Right cardiac atrium (tissue), 5 donors: ENCODE measurements at regions not wholly inside any gene's neighbourhood (a gene's known extent, or its start where the extent isn't known, plus 50 kb on each side); places are given as distances from the start of the nearest gene placed in this dataset.
"Not testable (repeated sequence)": the region's sequence is repeated elsewhere in the genome, so short reads cannot be mapped to it uniquely, and the experiment has no call there.

ENCODE experiments used
- ATAC-seq, 2 donors: fragments of 200-7000 bp; cut with Tn5 transposase; one replicate each; pipeline versions ENCODE4 v1.8.0 to v1.9.1; 2020; ENCODE audit warnings: moderate library complexity in 2 of 2, mild to moderate bottlenecking in 1 of 2
- DNase-seq, 3 donors: peaks; one replicate each; pipeline ENCODE4 v3.0.0-alpha.2; 2020
- H3K27ac ChIP-seq: one replicate; pipeline ENCODE4 v1.5.1; 2013; ENCODE audit warnings: mild to moderate bottlenecking, low read length, control low read depth, moderate library complexity
- H3K27me3 ChIP-seq: one replicate; pipeline ENCODE4 v1.6.1; 2013; ENCODE audit not compliant: control insufficient read depth, insufficient read depth
- H3K4me1 ChIP-seq: one replicate; pipeline ENCODE4 v1.6.1; 2013; ENCODE audit warnings: low read length; ENCODE audit not compliant: control insufficient read depth, insufficient read depth
- H3K4me3 ChIP-seq: one replicate; pipeline ENCODE4 v1.5.1; 2013; ENCODE audit warnings: low read length, control low read depth
- H3K9me3 ChIP-seq: one replicate; pipeline ENCODE4 v1.6.1; 2013; ENCODE audit warnings: low read length; ENCODE audit not compliant: control insufficient read depth
- WGBS: extraction: QIAGEN DNeasy Blood & Tissue Kit; methylation state at CpG from one replicate; pipeline ENCODE4 v1.1.7; 2013; 5-methylcytosine and 5-hydroxymethylcytosine counted together
- intact Hi-C, 4 donors: fragments of 100-400 bp; cut with DNase I; formaldehyde crosslinking; loops; one replicate each; pipeline versions ENCODE4 v1.11.0 to v1.14.0; 2022 to 2023
- donor health status: healthy with polysubstance abuse.
- donor health status: DM: no; HTN: yes; CAD: no.
- donor health status: DM: no; HTN: no; CAD: no.
- donor health status: DM: no; HTN: yes; CAD: no; lungs with severe emphysema.
- donor health status: DM: yes; HTN: yes; CAD: no.

DNA sequence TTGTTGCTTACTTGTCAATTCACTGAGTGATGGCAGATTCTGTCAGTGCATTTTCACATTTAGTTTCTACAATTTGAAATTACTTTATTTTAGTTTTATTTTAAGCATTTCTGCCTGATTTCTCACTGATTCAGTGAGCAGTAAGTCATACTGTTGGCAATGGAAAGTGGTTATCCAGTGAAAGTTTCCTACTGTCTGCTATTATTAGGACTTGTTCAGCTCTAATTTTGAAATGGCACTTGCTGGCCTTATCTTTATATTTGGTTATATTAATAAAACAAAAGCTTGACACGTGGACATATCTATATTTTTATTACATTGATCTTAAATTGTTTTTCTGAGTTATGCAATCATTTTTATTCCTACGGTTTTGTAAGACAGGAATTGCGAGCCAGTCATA lies 871.8 kb upstream of the SLC35B3 start:
- ATAC-seq (no peak), DNase-seq (no peak)
- Histone ChIP-seq H3K4me1 (no peaks in the 10 kb centered on the region), H3K4me3 (no peak overlapping the region), H3K9me3 (no peaks in the 10 kb centered on the region), H3K27me3 (no peaks in the 10 kb centered on the region), H3K27ac (no peak overlapping the region)
- 63% methylated on average over 3 of the region's 3 CpGs for WGBS
- intact Hi-C loops = no loop called here

- no peaks in the 10 kb centered on the region for H3K27me3 ChIP-seq
- DNase-seq (no peak), ATAC-seq (no peak)
- H3K4me3 ChIP-seq = no peak overlapping the region
- H3K27ac ChIP-seq = no peak overlapping the region
- no peaks in the 10 kb centered on the region for H3K4me1 ChIP-seq
- no peaks in the 10 kb centered on the region for H3K9me3 ChIP-seq
- WGBS = 54% methylated on average over 4 of the region's 4 CpGs
- intact Hi-C loops = no loop called here
Observed at GRCh38 chr6:9295644-9296043, 860.3 kb upstream of the SLC35B3 start.

- Histone ChIP-seq H3K4me3 (no peak overlapping the region), H3K27ac (no peak overlapping the region), H3K27me3 (no peaks in the 10 kb centered on the region), H3K9me3 (no peaks in the 10 kb centered on the region), H3K4me1 (no peaks in the 10 kb centered on the region)
- ATAC-seq (no peak), DNase-seq (no peak)
- 43% methylated on average over 3 of the region's 3 CpGs for WGBS
- intact Hi-C loops = no loop called here
Observed at GRCh38 chr6:9292975-9293374, 857.6 kb upstream of the SLC35B3 start.

DNA sequence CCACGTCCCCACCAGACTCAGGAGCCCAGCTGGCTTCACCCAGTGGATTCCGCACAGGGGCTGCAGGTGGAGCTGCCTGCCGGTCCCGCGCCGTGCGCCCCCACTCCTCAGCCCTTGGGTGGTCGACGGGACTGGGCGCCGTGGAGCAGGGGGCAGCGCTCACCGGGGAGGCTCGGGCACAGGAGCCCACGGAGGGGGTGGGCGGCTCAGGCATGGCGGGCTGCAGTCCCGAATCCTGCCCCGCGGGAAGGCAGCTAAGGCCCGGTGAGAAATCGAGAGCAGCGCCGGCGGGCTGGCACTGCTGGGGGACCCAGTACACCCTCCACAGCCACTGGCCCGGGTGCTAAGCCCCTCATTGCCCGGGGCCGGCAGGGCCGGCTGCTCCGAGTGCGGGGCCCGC lies 855.0 kb upstream of the SLC35B3 start:
- peak in 2 of 3 donors; percentile 31 to 34 for DNase-seq
- H3K4me1 ChIP-seq, intact Hi-C loops, H3K4me3 ChIP-seq, ATAC-seq, H3K9me3 ChIP-seq, H3K27me3 ChIP-seq, H3K27ac ChIP-seq: not testable (repeated sequence)
- 95% methylated on average over 32 of the region's 32 CpGs for WGBS

GRCh38 chr6:9272671-9273070 lies 837.3 kb upstream of the SLC35B3 start:
- Histone ChIP-seq H3K27me3 (no peaks in the 10 kb centered on the region), H3K9me3 (no peaks in the 10 kb centered on the region), H3K4me1 (no peaks in the 10 kb centered on the region), H3K27ac (no peak overlapping the region), H3K4me3 (no peak overlapping the region)
- ATAC-seq (no peak), DNase-seq (no peak)
- intact Hi-C loops = no loop called here

- intact Hi-C loops = no loop called here
- 84% methylated on average over 1 of the region's 1 CpG for WGBS
- no peak for DNase-seq
- H3K9me3 ChIP-seq = no peaks in the 10 kb centered on the region
- no peak overlapping the region for H3K4me3 ChIP-seq
- no peak overlapping the region for H3K27ac ChIP-seq
- H3K27me3 ChIP-seq = no peaks in the 10 kb centered on the region
- ATAC-seq = no peak
- H3K4me1 ChIP-seq = no peaks in the 10 kb centered on the region
Observed at GRCh38 chr6:9266741-9267140, 831.4 kb upstream of the SLC35B3 start.

GRCh38 chr6:9257215-9257614 lies 821.9 kb upstream of the SLC35B3 start:
- H3K4me1 ChIP-seq = no peaks in the 10 kb centered on the region
- DNase-seq (no peak), ATAC-seq (no peak)
- intact Hi-C loops = no loop called here
- H3K27ac ChIP-seq = no peak overlapping the region
- peaks cover 3% of the 10 kb centered on the region for H3K9me3 ChIP-seq
- no peaks in the 10 kb centered on the region for H3K27me3 ChIP-seq
- 53% methylated on average over 2 of the region's 2 CpGs for WGBS
- H3K4me3 ChIP-seq = no peak overlapping the region

GRCh38 chr6:9254251-9254650 lies 818.9 kb upstream of the SLC35B3 start:
- intact Hi-C loops = no loop called here
- Histone ChIP-seq H3K27ac (no peak overlapping the region), H3K4me3 (no peak overlapping the region), H3K27me3 (no peaks in the 10 kb centered on the region), H3K4me1 (no peaks in the 10 kb centered on the region), H3K9me3 (no peaks in the 10 kb centered on the region)
- ATAC-seq = no peak
- WGBS = 82% methylated on average over 9 of the region's 9 CpGs
- no peak for DNase-seq

DNA sequence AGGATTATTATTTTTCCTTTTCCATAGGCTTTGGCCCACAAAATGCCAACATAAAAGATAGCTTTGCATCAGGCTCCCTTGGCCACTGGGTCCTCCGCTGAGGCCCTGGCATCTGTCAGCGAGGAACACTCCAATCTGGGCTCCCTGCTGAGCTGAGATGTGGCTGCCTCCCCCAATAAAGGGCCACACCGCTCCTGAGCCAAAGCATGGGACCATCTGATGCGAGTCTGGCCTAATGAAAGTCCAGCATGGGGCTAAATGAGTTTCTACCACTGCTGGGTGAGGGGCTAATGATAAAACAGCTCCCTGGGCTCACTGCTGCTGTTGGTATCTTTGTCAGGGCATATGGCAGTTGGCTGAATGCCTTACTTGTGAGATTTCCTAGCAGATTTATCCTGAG lies 817.5 kb upstream of the SLC35B3 start:
- 46% methylated on average over 4 of the region's 4 CpGs for WGBS
- ATAC-seq (no peak), DNase-seq (no peak)
- Histone ChIP-seq H3K27ac (no peak overlapping the region), H3K9me3 (no peaks in the 10 kb centered on the region), H3K4me1 (no peaks in the 10 kb centered on the region), H3K4me3 (no peak overlapping the region), H3K27me3 (no peaks in the 10 kb centered on the region)
- intact Hi-C loops = no loop called here

DNA sequence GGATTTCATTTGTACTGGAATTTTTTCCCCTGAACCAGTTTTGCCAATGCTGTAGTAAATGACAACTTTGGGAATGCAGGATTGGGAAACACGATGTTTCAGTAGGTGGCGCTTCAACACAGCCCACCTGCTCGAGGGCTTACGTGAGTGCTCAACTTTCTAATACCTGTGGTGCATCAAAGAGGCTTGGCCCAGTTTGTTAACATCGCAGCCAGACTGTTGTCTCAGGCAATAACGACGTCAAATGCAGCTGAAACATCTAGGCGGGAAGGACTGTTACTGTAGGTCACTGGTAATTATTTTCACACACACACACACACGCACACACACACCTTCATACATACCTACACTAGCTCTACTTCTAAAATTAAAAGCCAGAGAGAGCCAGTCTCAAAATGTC lies 815.5 kb upstream of the SLC35B3 start:
- DNase-seq (no peak), ATAC-seq (peak in 1 of 2 donors; percentile 20)
- no peaks in the 10 kb centered on the region for H3K27me3 ChIP-seq
- 13% methylated on average over 9 of the region's 9 CpGs for WGBS
- H3K27ac ChIP-seq = no peak overlapping the region
- intact Hi-C loops = no loop called here
- no peaks in the 10 kb centered on the region for H3K9me3 ChIP-seq
- H3K4me1 ChIP-seq = no peaks in the 10 kb centered on the region
- no peak overlapping the region for H3K4me3 ChIP-seq

GRCh38 chr6:9248133-9248532 lies 812.8 kb upstream of the SLC35B3 start:
- H3K9me3 ChIP-seq = no peaks in the 10 kb centered on the region
- no peak overlapping the region for H3K27ac ChIP-seq
- H3K4me1 ChIP-seq = no peaks in the 10 kb centered on the region
- no peak overlapping the region for H3K4me3 ChIP-seq
- 89% methylated on average over 4 of the region's 4 CpGs for WGBS
- intact Hi-C loops = loop anchor here in 1 of 4 donors (10.0 kb wide), 1 partner anchor 167 kb away; no protein-coding TSS in a partner anchor
- H3K27me3 ChIP-seq = no peaks in the 10 kb centered on the region
- ATAC-seq (no peak), DNase-seq (no peak)

DNA sequence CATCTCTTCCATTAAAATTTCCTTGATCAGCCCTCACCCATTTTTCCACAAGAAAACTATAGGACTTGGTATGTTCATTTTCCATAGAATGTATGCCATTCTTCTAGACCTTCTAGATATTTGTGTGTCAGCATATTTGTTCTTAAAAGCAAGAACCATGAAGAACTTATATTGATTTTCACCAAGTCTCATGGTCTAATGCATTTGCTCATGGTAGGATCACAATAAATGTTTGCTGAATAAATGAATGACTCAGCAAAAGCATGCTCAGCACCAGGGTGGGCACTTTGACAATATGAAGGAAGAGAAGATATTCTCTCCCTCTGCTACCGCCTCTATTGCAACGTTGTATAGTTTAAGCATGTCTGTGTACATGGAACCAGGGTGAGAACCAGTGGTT lies 805.5 kb upstream of the SLC35B3 start:
- ATAC-seq = no peak

More for the DNA sequence above, 805.5 kb upstream of the SLC35B3 start:
- WGBS = 93% methylated on average over 2 of the region's 2 CpGs
- no peak overlapping the region for H3K4me3 ChIP-seq
- intact Hi-C loops = loop anchor here in 1 of 4 donors (10.0 kb wide), 1 partner anchor 174 kb away; no protein-coding TSS in a partner anchor
- no peaks in the 10 kb centered on the region for H3K4me1 ChIP-seq
- no peak overlapping the region for H3K27ac ChIP-seq
- H3K27me3 ChIP-seq = no peaks in the 10 kb centered on the region
- DNase-seq = no peak
- no peaks in the 10 kb centered on the region for H3K9me3 ChIP-seq
